Activated CD4-positive, alpha-beta T cell treated with anti-CD3 and anti-CD28 coated beads, Interleukin-2, Interleukin-4, amounts not matched to agents 100 ng/mL and 50 ng/mL, durations not matched to agents 16 hours and 8 hours (primary cell): ENCODE measurements at regions not wholly inside any gene's neighbourhood (a gene's known extent, or its start where the extent isn't known, plus 50 kb on each side); places are given as distances from the start of the nearest gene placed in this dataset.

Source experiments
- DNase-seq: peaks from one replicate; pipeline ENCODE4 v3.0.0-alpha.2; 2020; ENCODE audit warnings: low spot score

GRCh38 chr19:30153326-30154210 is 211.5 kb downstream of the URI1 start:
- DNase-seq, result no peak

GRCh38 chr19:30154410-30154809 is 212.4 kb downstream of the URI1 start:
- no peak for DNase-seq

DNA sequence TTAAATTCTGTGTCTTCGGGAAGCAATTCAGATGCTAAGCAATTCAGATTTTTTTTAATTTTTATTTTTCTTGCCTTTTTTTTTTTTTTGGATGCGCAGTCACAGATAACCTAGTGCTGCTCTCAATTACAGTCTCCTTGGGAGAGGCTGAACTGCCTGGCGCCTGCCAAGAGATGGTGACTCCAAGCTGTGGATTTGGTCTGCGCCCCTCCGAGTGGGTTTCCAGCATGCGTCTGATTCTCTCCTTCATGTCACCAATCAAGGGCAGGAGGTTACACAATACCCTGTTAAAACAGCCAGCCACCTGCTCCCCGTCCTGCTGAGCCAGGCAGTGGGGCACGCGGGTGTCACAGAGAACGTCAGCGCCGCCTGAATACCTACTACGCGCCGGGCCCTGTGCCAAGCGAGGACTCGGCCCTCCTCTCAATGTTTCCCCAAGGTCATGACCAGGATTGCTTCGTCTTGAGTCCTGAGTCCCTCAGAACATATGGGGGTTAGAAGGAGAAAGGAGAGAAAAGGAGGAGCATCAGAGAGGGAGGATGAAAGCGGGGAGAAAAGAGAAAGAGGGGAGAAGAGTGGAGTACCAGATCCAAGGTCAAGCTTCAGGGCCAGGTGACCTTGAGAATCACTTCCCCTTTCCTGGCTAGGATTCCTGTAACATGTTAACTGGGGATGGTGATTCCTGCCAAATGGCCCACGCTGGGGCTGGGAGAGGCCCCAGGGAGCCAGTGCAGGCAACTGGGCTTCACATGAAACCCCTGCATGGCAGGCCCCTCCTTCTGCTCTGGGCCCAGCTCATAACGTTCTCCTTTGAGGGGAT is 213.6 kb downstream of the URI1 start:
- DNase-seq, result no peak

DNA sequence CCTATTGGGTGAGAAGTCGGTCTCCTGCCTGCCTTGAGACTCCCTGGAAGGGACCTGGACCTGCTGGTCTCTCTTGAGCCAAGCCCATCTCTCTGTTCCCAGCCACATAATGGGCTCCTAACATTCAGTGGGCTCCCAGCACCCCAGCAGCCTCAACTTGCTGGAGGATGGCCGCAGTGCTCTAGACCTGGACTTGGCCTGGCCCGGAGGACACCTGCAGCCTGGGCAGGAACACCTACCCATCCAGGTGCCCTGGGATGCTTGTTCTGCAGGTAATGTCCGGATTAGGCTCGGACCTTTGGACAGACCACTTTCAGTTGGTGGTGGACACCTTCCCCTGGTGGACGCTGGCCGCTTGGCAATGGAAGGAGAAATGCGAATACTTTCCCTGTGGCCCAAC is 214.6 kb downstream of the URI1 start:
- DNase-seq, result no peak

- DNase-seq, result no peak
These were observed 213.9 kb upstream of the ZNF536 start for GRCh38 chr19:30158067-30158892.

DNA sequence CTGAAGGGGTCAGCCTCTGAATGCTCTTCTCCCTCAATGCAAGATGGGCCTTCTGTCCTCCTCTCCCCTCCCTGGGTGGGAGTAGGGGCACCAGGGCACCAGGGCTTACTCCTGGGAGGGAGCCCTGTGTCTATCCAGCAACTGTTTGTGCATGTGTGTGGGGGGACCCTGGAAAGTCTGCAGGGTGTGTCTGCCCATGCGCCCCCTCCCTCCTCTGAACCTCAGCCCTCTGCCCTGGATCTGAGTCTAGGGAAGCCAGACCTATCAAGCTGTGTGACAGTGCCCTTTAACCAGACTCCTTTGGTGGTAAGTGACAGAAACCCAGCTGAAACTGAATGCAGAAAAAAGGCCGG is 213.3 kb upstream of the ZNF536 start:
- no peak for DNase-seq

- no peak for DNase-seq
These were observed 212.5 kb upstream of the ZNF536 start for GRCh38 chr19:30159636-30160035.

GRCh38 chr19:30160426-30160825 is 211.8 kb upstream of the ZNF536 start:
- DNase-seq, result no peak

DNA sequence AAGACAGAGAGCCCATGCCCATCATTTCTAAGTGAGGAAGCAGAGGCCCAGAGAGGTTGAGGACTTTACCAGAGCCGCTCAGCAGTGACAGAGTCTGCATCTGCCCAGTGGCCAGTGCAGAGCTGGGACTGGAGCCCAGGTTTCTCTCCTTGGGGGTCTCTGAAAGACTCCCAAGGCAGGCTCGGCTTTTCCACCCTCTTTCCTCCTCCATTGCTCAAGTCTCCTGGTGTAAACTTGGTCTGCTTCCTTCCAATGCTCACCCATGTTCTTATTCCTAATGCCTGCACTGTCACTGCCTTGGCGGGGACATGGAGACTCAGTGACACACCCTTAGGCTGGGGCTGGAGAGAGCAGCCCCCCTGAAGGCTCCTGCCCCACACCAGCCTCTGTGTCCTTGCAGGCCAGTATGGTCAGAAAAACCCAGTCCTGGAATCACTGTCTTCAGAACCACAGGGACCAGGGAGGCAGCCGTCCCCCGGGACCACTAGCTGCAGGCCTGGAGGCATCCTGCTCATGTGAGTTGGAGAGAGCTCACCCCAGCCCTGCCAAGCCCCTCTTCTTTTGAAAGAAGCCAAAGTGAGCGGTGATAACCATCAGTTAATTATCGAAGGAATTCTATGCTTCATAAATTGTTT is 211.0 kb upstream of the ZNF536 start:
- no peak for DNase-seq

DNA sequence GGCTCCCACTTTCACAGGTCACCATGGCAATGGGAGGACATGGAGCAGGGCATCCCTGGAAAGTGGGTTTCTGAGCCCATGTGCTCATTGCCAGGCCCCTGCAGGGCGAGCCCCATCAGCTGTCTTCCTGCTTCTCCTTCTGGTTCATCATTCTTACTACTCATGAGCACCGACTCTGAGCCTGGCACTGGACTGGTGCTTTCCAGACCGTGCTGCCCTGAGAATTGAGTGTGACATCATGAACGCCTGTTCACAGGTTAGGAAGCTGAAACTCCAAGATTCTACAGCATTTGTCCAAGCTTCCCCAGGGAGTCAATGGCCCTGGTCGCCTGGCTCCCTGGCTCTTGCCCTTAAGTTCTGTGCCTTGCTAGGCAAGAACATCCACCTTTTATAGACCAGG is 210.4 kb upstream of the ZNF536 start:
- DNase-seq, result no peak

DNA sequence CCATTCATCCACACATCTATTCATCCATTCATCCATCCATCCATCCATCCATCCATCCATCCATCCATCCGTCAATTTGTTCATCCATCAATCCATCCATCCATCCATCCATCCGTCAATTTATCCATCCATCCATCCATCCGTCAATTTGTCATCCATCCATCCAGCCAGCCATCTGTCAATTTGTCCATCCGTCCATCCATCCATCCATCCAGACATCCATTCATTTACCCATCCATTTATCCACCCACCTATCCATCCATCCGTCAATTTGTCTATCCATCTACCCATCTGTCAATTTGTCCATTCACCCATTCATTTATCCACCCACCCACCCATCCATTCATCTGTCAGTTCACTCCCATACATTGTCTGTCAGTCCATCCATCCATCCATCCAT is 209.5 kb upstream of the ZNF536 start:
- no peak for DNase-seq

DNA sequence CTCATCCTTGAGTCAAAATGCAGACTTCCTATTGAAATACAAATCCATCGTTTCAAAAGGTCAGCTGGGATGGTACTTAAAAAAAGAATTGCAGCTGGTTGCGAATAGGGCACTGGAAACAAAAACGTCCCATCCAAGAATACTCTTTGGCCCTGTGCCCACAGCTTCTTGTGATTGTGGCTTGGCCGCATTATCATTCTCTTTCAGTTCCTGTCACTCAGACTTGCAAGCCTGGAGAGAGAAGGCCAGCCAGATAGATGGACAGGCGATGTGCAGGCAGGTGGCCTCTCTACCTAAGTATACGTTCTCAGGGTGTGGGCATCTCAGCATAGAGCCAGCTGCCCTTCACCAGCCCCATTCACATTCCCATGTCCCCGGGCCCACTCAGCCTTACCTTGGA is 208.5 kb upstream of the ZNF536 start:
- DNase-seq, result no peak

GRCh38 chr19:30165228-30165813 is 206.9 kb upstream of the ZNF536 start:
- no peak for DNase-seq

DNA sequence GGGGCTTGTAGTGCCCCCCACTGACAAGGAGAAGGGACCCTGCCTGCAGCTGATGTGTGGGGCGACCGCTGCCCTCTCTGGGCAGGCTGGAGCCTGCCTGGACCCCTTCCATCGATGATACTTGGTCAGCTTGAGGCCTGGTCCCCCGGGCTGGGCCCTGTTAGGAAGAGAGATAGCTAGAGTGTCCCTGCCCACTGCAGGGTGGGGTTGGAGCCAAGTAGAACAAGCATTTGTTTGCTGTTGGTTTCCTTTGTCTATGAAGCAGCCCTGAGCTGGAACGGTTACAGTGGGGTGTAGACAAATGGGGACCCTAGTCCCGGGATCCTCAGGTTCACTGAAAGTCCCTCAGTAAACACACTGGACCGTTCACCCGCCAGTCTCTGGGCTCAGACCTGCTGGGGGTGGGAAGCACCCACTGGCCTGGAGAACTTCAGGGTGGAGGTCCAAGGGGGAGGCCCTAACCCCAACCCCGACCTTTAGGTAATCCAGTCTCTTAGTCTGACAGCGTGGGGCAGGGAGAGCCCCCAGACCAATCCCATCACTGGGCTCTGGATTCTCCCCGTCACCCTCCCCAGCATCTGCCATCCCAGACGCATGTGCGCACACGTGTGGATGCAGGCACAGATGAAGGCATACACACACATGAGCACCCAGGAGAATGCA is 204.8 kb upstream of the ZNF536 start:
- DNase-seq, result no peak

- no peak for DNase-seq
These were observed 204.1 kb upstream of the ZNF536 start for GRCh38 chr19:30167976-30168635.

- no peak for DNase-seq
These were observed 203.4 kb upstream of the ZNF536 start for GRCh38 chr19:30168760-30169159.

DNA sequence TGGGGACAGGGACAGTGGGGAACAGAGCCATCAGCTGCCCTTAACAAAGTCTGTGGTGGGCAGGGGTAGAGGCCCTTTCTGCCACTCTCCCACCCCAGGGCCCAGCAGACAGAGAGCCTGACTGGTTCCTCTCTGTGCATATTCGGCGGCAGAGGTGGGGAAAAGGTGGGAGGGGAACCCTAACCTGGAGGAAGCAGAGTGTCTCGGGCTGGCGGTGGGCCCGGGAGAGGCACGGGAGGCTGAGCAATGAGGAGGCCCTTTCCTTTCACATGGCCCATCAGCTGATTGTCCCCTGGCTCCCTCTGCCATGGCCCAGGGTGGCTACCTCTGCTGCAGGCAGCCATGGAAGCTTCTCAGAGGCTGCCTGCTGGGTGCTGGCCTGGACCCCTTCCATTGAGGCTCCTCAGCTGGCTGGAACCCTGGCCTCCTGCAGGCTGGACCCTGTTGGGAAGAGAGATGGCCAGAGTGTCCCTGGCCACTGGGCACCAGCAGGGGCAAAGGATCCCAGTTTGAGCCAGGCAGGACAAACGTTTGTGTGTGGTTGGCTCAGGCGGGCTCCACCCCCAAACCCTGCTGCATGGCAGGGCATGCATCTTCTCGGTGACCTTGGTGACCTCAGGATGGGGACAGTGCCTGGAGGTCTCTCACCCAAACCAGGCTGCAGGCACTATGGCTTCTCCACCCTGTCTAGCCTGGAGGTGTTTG is 202.8 kb upstream of the ZNF536 start:
- no peak for DNase-seq

GRCh38 chr19:30170081-30170480 is 202.1 kb upstream of the ZNF536 start:
- DNase-seq, result no peak

- DNase-seq, result no peak
These were observed 201.6 kb upstream of the ZNF536 start for GRCh38 chr19:30170495-30171137.
